ENCODE measurements at regions not wholly inside any gene's neighbourhood (a gene's known extent, or its start where the extent isn't known, plus 50 kb on each side); places are given as distances from the start of the nearest gene placed in this dataset.

DNA sequence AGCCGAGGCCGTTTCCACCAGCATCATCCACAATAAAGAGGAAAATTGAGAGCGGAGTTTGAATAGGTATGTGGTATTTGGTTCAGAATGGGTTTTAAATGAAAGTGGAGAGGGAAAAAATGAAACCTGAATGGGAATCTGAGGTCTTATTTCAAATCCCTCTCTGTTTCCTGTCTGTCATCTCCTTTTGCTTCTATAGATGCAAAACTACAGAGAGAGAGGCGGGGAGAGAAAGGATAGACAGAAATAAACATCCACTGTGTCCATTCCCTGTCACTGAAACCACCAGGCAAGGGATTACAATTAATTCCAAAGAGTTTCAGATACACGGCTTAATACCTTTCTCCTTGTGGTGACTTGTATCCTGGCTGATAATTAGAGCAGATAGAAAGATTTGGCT is 102.3 kb downstream of the DAD1 start (continued):
- TF ChIP-seq AHDC1 (CRISPR knock-in tag; IDR thresholded peaks at IDR 0.05; ENCODE audit: borderline replicate concordance) (no peak), ZNF335 (CRISPR knock-in tag; IDR thresholded peaks at IDR 0.05) (no peak), SP1 (IDR thresholded peaks at IDR 0.05) (no peak), SP1 (CRISPR knock-in tag; IDR thresholded peaks at IDR 0.05) (no peak), ZNF331 (CRISPR knock-in tag; IDR thresholded peaks at IDR 0.05) (no peak)
- TF ChIP-seq, protein P1, sequence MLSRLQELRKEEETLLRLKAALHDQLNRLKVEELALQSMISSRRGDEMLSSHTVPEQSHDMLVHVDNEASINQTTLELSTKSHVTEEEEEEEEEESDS (CRISPR knock-in tag; IDR thresholded peaks at IDR 0.05; ENCODE audit: borderline replicate concordance), result no peak
- TF ChIP-seq, protein P2, sequence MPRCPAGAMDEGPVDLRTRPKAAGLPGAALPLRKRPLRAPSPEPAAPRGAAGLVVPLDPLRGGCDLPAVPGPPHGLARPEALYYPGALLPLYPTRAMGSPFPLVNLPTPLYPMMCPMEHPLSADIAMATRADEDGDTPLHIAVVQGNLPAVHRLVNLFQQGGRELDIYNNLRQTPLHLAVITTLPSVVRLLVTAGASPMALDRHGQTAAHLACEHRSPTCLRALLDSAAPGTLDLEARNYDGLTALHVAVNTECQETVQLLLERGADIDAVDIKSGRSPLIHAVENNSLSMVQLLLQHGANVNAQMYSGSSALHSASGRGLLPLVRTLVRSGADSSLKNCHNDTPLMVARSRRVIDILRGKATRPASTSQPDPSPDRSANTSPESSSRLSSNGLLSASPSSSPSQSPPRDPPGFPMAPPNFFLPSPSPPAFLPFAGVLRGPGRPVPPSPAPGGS (CRISPR knock-in tag; IDR thresholded peaks at IDR 0.05), result no peak

- ChIA-PET CTCF (ENCODE audit: low intra/inter-chr PET ratio, low total read pairs) (no interaction called here), POLR2A (no interaction called here)
- Histone ChIP-seq H3K4me3 (replicated peaks in 1 of 3; ENCODE audit: insufficient read depth in 1 of 3, low read depth in 2 of 3, low read length in 3 of 3) (no peak overlapping the region), H4K20me1 (ENCODE audit: insufficient read depth, low read length) (no peaks in the 10 kb centered on the region), H2AFZ (ENCODE audit: low read length) (no peak overlapping the region), H3K79me2 (ENCODE audit: insufficient read depth, low read length) (no peaks in the 10 kb centered on the region), H3K4me2 (ENCODE audit: low read depth, low read length) (no peak overlapping the region), H3K9ac (ENCODE audit: insufficient read depth, low read depth, low read length) (no peak overlapping the region), H3K9me3 (ENCODE audit: low read length) (no peaks in the 10 kb centered on the region), H3K36me3 (replicated peaks in 1 of 2; ENCODE audit: control insufficient read depth in 1 of 2, insufficient read depth in 2 of 2, low read length in 2 of 2) (no peaks in the 10 kb centered on the region), H3K4me1 (ENCODE audit: insufficient read depth, low read length) (no peaks in the 10 kb centered on the region), H3K27ac (ENCODE audit: extremely low read length, insufficient read depth, low read length) (no peak overlapping the region), H3K27me3 (ENCODE audit: control insufficient read depth in 1 of 2, insufficient read depth in 2 of 2, low read length in 2 of 2) (peaks cover 0 to 52% of the 10 kb centered on the region in 2 experiments; a peak in 3 of 5 replicates)
- intact Hi-C loops (cut with micrococcal nuclease; ENCODE audit: unreplicated experiment) (no loop called here), in situ Hi-C loops (cut with HindIII; ENCODE audit: extremely low pct_ligation_motif_present, low pct_unique_long_range_greater_than_20kb) (no loop called here)
- FAIRE-seq, result no peak
- BruUV-seq (replicated peaks), result no TSS peak
- no peak for ATAC-seq
- DNase-seq (ENCODE audit: low spot score), result no peak
- 35% methylated on average over 6 of the region's 6 CpGs for WGBS (ENCODE audit: low lambda C conversion rate)
- no peak for TF ChIP-seq CSRNP1 (CRISPR knock-in tag; IDR thresholded peaks at IDR 0.05)
- no peak for TF ChIP-seq KLF16 (CRISPR knock-in tag; IDR thresholded peaks at IDR 0.05)
- TF ChIP-seq, protein P3, sequence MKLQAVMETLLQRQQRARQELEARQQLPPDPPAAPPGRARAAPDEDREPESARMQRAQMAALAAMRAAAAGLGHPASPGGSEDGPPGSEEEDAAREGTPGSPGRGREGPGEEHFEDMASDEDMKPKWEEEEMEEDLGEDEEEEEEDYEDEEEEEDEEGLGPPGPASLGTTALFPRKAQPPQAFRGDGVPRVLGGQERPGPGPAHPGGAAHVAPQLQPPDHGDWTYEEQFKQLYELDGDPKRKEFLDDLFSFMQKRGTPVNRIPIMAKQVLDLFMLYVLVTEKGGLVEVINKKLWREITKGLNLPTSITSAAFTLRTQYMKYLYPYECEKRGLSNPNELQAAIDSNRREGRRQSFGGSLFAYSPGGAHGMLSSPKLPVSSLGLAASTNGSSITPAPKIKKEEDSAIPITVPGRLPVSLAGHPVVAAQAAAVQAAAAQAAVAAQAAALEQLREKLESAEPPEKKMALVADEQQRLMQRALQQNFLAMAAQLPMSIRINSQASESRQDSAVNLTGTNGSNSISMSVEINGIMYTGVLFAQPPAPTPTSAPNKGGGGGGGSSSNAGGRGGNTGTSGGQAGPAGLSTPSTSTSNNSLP (IDR thresholded peaks at IDR 0.05; ENCODE audit: low read depth, low read length), result no peak
Measured at GRCh38 chr14:22485649-22486048, 103.4 kb downstream of the DAD1 start.

Measured in HepG2 (cell line).